Endothelial cell of umbilical vein (primary cell): ENCODE measurements at regions not wholly inside any gene's neighbourhood (a gene's known extent, or its start where the extent isn't known, plus 50 kb on each side); places are given as distances from the start of the nearest gene placed in this dataset.

Source experiments
- BruUV-seq: library from RNA; stranded (reverse); fragments of 400-500 nt; replicated peaks from 2 replicates; lab custom pipeline; 2021; lab: Mats Ljungman, UMichigan
- CTCF ChIA-PET: fragments of 300-600, 350-600 bp; sonication (Branson Sonifier 250); formaldehyde crosslinking; loops from one replicate; lab custom pipeline; 2021; ENCODE audit warnings: antibody characterized with exemption, inconsistent platforms; lab: Charles Lee
- POLR2A ChIA-PET: fragments of 300-600, 350-600 bp; sonication (Branson Sonifier 250); formaldehyde crosslinking; loops from one replicate; lab custom pipeline; 2021; ENCODE audit warnings: antibody characterized with exemption, inconsistent platforms; lab: Charles Lee
- DNase-seq: peaks from one replicate; pipeline ENCODE4 v3.0.0-alpha.2; 2011; ENCODE audit warnings: low read depth, low spot score
- FAIRE-seq: peaks from 2 replicates; lab custom pipeline; 2011; peaks lifted over from hg19 to GRCh38; lab: Jason Lieb, UNC
- H2AFZ ChIP-seq: 2 replicates; pipeline ENCODE4 v1.6.0; 2012; ENCODE audit warnings: low read depth, low read length, control low read depth, inconsistent platforms
- H3K27ac ChIP-seq: 2 replicates; pipeline ENCODE4 v1.5.1; 2011; ENCODE audit warnings: low read depth, mild to moderate bottlenecking, control low read depth, low read length, moderate library complexity; ENCODE audit not compliant: insufficient read depth
- H3K27me3 ChIP-seq, 2 experiments: 2 replicates each; pipeline versions ENCODE4 v1.6.0 to v1.6.1; 2011; ENCODE audit warnings: low read length in 2 of 2, mixed read lengths in 1 of 2; ENCODE audit not compliant: control insufficient read depth in 2 of 2, insufficient read depth in 2 of 2
- H3K36me3 ChIP-seq, 2 experiments: 2 replicates in 1 of 2; 3 replicates in 1 of 2; pipeline ENCODE4 v1.5.1; 2011; ENCODE audit warnings: low read length in 2 of 2, mild to moderate bottlenecking in 1 of 2, moderate library complexity in 1 of 2; ENCODE audit not compliant: control insufficient read depth in 2 of 2, insufficient read depth in 2 of 2; ENCODE audit errors: extremely low read depth in 1 of 2
- H3K4me1 ChIP-seq: 3 replicates; pipeline ENCODE4 v1.5.1; 2011; ENCODE audit warnings: mild to moderate bottlenecking, low read length; ENCODE audit not compliant: control insufficient read depth, insufficient read depth; ENCODE audit errors: extremely low read depth
- H3K4me2 ChIP-seq: 2 replicates; pipeline ENCODE4 v1.6.1; 2011; ENCODE audit warnings: low read length, control low read depth, mixed read lengths; ENCODE audit not compliant: insufficient read depth
- H3K4me3 ChIP-seq, 3 experiments: fragments of 200-600 bp in 1 of 3; sonication (generic), shearing (Covaris generic) in 1 of 3; replicated peaks in 1 of 3; 2 replicates each; pipeline ENCODE4 v1.5.1; 2011 to 2016; ENCODE audit warnings: control low read depth in 3 of 3, low read length in 3 of 3, mild to moderate bottlenecking in 2 of 3, inconsistent platforms in 1 of 3, low read depth in 1 of 3, moderate library complexity in 1 of 3; ENCODE audit not compliant: insufficient read depth in 1 of 3
- H3K79me2 ChIP-seq: 2 replicates; pipeline ENCODE4 v1.6.0; 2012; ENCODE audit warnings: low read length, inconsistent platforms; ENCODE audit not compliant: control insufficient read depth, insufficient read depth
- H3K9ac ChIP-seq: replicated peaks from 2 replicates; pipeline ENCODE3; 2011; ENCODE audit warnings: low read length, control low read depth; ENCODE audit not compliant: insufficient read depth; ENCODE audit errors: extremely low read depth
- H3K9me1 ChIP-seq: replicated peaks from 3 replicates; pipeline ENCODE4 v1.6.0; 2011; ENCODE audit warnings: mild to moderate bottlenecking, low read length; ENCODE audit not compliant: control insufficient read depth, insufficient read depth; ENCODE audit errors: extremely low read depth
- H3K9me3 ChIP-seq: replicated peaks from 2 replicates; pipeline ENCODE4 v1.5.1; 2012; ENCODE audit warnings: low read length, inconsistent platforms; ENCODE audit not compliant: control insufficient read depth, insufficient read depth
- H4K20me1 ChIP-seq: replicated peaks from 2 replicates; pipeline ENCODE3; 2011; ENCODE audit warnings: mild to moderate bottlenecking, low read length; ENCODE audit not compliant: control insufficient read depth, insufficient read depth; ENCODE audit errors: extremely low read depth
- EZH2 ChIP-seq: IDR thresholded peaks from 2 replicates; pipeline ENCODE4 v1.6.1; 2012; ENCODE audit warnings: borderline replicate concordance, low read depth, mild to moderate bottlenecking, moderate library complexity, low read length, inconsistent platforms; ENCODE audit not compliant: severe bottlenecking
- FOS ChIP-seq: IDR thresholded peaks from 2 replicates; pipeline ENCODE4 v1.6.1; 2011; ENCODE audit warnings: mild to moderate bottlenecking, low read length, moderate library complexity, borderline replicate concordance; ENCODE audit not compliant: insufficient read depth
- GATA2 ChIP-seq: IDR thresholded peaks from 2 replicates; pipeline ENCODE4 v1.7.0; 2011; ENCODE audit warnings: low read depth, mild to moderate bottlenecking, moderate library complexity, mixed read lengths, low read length; ENCODE audit not compliant: insufficient read length, insufficient read depth
- JUN ChIP-seq: IDR thresholded peaks from 2 replicates; pipeline ENCODE4 v1.6.1; 2011; ENCODE audit warnings: borderline replicate concordance, low read depth; ENCODE audit not compliant: insufficient read length, insufficient read depth
- MYC ChIP-seq: IDR thresholded peaks from one replicate; pipeline ENCODE4 v1.6.1; 2011; ENCODE audit warnings: mild to moderate bottlenecking, low read depth, low read length
- POLR2A ChIP-seq: IDR thresholded peaks from 2 replicates; pipeline ENCODE4 v1.6.1; 2012; ENCODE audit warnings: low read depth, mild to moderate bottlenecking, control low read depth, low read length
- POLR2AphosphoS5 ChIP-seq: IDR thresholded peaks from 2 replicates; pipeline ENCODE4 v1.6.1; 2012; ENCODE audit warnings: low read depth, mild to moderate bottlenecking, control low read depth, low read length, moderate library complexity; ENCODE audit not compliant: insufficient read depth
- dilution Hi-C: fragments of 300-500 bp; cut with MboI; formaldehyde crosslinking; loops from one replicate; pipeline ENCODE4 v1.15.0; 2019; ENCODE audit warnings: low sequenced_read_pairs; ENCODE audit not compliant: extremely low pct_ligation_motif_present
- intact Hi-C: fragments of 100-400 bp; cut with micrococcal nuclease; formaldehyde crosslinking; loops from one replicate; pipeline ENCODE4 v1.10.0; 2022
- TF ChIP-seq, protein P1 (sequence below): IDR thresholded peaks from 2 replicates; pipeline ENCODE4 v1.6.1; 2011; ENCODE audit not compliant: insufficient read depth, insufficient read length
- TF ChIP-seq, protein P2 (sequence below), 2 donors: IDR thresholded peaks; 1 replicate in 1 of 2; 2 replicates in 1 of 2; pipeline ENCODE4 v1.5.1; 2011; ENCODE audit warnings: low read length in 2 of 2, mild to moderate bottlenecking in 2 of 2, moderate library complexity in 2 of 2, control low read depth in 1 of 2, inconsistent platforms in 1 of 2, low read depth in 1 of 2; ENCODE audit not compliant: insufficient read depth in 1 of 2; ENCODE audit errors: extremely low read depth in 1 of 2

DNA sequence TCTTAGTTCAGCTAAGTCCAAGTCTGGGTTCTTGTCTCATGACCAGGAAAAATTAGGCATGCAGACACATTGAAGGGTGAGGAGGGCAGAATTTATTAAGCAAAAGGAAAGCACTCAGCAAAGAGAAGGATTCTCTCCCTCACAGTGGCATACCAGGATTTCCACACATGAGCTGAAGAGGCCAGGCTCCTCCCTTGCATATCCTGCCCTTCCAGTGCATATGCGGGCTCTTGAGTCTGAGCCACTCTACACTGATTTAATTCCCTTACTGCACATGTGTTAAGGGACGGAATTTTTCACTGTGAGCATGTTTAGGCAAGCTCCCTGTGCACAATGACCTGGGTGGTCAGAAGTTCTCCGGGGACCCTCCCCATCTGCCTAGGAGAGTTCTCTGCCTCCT, 652.7 kb upstream of the POM121L12 start:
- no peak for DNase-seq
- intact Hi-C loops = no loop called here
- no TSS peak for BruUV-seq
- Histone ChIP-seq H3K4me2 (no peak overlapping the region), H3K9ac (no peak overlapping the region), H3K79me2 (no peaks in the 10 kb centered on the region), H4K20me1 (no peaks in the 10 kb centered on the region), H3K4me3 (no peak overlapping the region), H3K9me1 (no peaks in the 10 kb centered on the region), H3K27me3 (no peaks in the 10 kb centered on the region), H3K4me1 (no peaks in the 10 kb centered on the region), H2AFZ (no peak overlapping the region), H3K36me3 (no peaks in the 10 kb centered on the region), H3K9me3 (no peaks in the 10 kb centered on the region), H3K27ac (no peak overlapping the region)
- CTCF ChIA-PET = no interaction called here
- dilution Hi-C loops = no loop called here
- no peak for FAIRE-seq
- POLR2A ChIA-PET = no interaction called here
- TF ChIP-seq JUN (no peak), GATA2 (no peak), FOS (no peak), MYC (no peak), POLR2AphosphoS5 (no peak), POLR2A (no peak), EZH2 (no peak)
- TF ChIP-seq, protein P1, sequence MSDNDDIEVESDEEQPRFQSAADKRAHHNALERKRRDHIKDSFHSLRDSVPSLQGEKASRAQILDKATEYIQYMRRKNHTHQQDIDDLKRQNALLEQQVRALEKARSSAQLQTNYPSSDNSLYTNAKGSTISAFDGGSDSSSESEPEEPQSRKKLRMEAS = no peak
- TF ChIP-seq, protein P2, sequence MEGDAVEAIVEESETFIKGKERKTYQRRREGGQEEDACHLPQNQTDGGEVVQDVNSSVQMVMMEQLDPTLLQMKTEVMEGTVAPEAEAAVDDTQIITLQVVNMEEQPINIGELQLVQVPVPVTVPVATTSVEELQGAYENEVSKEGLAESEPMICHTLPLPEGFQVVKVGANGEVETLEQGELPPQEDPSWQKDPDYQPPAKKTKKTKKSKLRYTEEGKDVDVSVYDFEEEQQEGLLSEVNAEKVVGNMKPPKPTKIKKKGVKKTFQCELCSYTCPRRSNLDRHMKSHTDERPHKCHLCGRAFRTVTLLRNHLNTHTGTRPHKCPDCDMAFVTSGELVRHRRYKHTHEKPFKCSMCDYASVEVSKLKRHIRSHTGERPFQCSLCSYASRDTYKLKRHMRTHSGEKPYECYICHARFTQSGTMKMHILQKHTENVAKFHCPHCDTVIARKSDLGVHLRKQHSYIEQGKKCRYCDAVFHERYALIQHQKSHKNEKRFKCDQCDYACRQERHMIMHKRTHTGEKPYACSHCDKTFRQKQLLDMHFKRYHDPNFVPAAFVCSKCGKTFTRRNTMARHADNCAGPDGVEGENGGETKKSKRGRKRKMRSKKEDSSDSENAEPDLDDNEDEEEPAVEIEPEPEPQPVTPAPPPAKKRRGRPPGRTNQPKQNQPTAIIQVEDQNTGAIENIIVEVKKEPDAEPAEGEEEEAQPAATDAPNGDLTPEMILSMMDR (IDR thresholded peaks at IDR 0.05; ENCODE audit: extremely low read depth in 1 of 2, insufficient read depth in 1 of 2, low read depth in 1 of 2, low read length in 2 of 2) = no peak
